ENCODE measurements at regions not wholly inside any gene's neighbourhood (a gene's known extent, or its start where the extent isn't known, plus 50 kb on each side); places are given as distances from the start of the nearest gene placed in this dataset.
"Not testable (repeated sequence)": the region's sequence is repeated elsewhere in the genome, so short reads cannot be mapped to it uniquely, and the experiment has no call there.

DNA sequence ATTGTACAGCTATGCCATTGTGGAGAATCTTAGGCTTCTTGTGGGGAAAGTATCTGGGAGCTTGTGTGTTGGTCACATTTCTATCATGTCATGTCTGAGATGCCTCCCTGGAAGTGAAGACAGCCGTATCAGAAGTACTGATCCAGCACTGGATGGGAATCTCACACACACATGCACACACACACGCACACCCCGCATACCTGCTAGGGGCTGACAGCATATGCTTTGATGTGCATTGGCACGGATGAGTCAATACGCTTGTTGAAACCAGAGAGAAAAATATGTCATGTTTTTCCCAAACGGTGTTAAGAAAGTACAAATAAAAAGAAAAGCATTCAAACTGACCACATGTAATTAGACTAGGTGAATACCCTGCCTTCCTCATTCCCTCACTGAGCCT, 260.8 kb downstream of the KTN1 start:
- H3K4me3 ChIP-seq (ENCODE audit: low read length): no peak overlapping the region
- TF ChIP-seq ZNF274 (IDR thresholded peaks at IDR 0.05; ENCODE audit: low read depth, low read length): no peak

DNA sequence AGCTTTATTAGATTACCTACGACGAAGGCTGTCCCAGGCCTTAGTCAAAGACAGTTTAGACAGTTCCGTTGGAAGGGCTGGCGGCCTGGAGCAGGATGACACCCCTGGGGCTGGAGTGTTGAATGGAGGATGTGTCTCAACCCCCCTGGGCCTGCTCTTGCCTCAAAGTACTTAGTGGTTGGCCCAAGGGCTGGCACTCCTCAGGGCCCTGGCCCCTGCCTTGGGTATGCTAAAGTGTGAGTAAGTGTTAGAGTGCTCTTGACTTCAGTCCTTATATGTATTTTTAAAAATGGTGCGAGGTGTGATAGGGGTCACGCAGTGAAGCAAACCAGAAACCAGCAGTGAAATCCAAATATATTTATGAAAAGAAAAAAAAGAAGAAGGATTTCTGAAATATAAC, 261.6 kb downstream of the KTN1 start:
- no peak for TF ChIP-seq ZNF274 (IDR thresholded peaks at IDR 0.05; ENCODE audit: low read depth, low read length)
- no peak overlapping the region for H3K4me3 ChIP-seq (ENCODE audit: low read length)

DNA sequence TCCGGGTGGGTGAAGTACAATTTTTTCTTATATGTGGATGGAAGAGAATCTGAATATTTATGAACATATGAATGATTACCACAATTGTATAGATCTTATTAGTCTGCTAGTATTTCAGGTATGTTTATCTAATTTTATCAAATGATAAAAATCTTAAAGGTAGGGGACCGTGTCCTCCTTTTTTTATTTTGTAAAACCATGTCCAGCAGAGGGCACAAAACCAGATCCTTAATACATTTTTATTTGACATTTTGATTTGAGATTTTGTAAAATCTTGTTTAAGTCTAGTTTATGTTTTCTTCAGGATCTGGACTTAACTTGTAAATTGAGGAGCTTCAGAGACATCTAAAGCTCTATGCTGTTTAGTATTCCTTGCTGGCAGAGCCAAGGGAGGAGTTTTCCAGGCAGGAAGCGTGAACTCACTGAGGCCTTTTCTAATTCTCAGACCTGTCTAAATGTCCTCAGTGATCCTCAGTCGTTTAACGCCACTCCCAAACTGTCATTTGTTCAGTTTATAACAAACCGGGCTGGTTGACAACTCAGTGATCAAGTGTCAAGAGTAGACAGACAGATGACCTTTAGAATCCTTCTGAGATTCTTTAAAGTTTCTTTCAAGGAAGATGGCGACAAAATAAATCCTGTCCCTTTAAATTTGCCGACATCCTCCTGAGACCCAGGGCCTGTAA, 263.9 kb downstream of the KTN1 start:
- no peak for TF ChIP-seq ZNF274 (IDR thresholded peaks at IDR 0.05; ENCODE audit: low read depth, low read length)
- no peak overlapping the region for H3K4me3 ChIP-seq (ENCODE audit: low read length)

DNA sequence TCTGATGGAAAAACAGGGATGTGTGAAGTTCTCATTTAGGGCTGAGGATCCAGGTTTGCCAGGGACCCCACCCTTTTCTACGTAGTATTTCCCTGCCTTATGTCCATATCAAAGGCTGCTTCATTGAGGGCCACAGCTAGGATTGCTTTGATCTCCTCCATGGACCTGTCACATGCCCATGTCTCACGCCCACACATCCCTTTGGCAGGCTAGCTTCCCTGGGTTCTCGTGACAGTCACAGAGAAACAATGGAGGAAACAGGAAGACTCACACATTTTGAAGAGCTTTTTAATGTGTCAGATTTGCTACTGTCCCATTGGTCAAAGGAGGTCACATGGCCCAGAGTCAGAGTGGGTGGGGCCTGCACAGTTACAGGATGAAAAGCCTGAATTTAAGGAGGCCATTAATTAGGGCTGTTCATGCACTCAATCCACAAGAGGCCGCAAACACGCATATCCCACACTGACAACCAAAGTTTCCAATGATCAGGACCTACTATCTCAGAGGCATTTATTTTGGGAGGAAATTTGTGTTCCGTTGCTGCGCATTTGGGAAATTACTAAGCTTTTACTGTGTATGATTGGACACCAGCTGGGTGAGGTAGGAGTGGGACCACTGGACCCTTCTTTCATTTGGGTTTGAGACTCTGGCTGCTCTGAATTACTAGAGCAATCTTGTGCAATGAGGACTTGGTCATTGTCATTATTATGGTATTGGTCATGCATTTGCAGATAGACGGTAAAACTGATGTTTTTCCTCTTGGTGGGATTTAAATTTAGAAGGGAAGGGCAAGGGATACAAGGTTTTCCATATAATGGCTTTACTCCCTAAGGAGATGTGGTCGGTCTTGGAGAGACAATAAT, 266.2 kb downstream of the KTN1 start:
- TF ChIP-seq ZNF274 (IDR thresholded peaks at IDR 0.05; ENCODE audit: low read depth, low read length): no peak
- no peak overlapping the region for H3K4me3 ChIP-seq (ENCODE audit: low read length)

DNA sequence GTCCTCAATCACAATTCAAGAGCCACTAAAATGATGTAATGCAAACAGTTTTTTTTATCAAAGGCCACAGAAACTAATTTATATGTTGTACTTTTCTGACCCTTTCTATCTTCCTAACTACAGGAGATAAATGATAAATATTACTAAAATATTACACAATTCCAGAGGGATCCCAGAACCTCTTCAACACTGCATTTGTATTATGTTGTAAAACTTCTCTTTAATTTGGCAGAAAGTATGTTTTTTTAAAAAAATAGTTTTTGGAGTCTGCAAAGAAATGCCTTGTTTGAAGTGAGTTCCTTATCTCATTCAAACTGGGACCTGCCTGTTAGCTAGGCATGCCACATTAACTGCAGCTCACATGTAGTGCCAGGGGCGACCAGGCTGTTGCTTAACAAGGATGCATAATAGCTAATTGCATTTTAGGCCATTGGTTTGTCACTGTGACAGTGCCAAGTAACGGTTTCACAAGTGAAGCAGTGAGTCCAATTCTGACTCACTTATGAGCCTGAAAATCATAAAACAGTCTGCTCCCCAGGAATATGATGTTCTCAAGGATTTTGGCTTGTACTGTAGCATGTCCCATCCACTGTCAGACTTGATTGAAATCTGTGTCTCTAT, 266.9 kb downstream of the KTN1 start:
- no peak for TF ChIP-seq ZNF274 (IDR thresholded peaks at IDR 0.05; ENCODE audit: low read depth, low read length)
- H3K4me3 ChIP-seq (ENCODE audit: low read length): no peak overlapping the region

DNA sequence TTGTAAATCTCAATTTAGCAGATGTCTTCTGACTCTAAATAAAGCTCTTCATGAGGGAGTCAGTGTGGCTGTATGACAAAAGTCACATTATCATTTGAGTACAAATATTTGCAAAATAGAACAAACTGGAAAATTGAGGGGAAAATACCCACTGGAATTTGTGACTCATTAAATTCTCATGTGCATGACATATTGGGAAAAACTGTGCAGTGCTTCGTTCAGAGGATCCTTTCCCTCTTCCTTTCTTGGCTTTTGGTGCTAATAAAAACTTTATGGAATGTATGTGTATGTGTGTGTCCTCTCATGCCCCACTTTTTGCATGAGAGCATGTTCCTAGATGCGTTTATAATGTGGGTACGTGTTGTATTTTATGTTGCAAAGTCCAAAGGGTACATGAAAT, 267.8 kb downstream of the KTN1 start:
- H3K4me3 ChIP-seq (ENCODE audit: low read length): no peak overlapping the region
- no peak for TF ChIP-seq ZNF274 (IDR thresholded peaks at IDR 0.05; ENCODE audit: low read depth, low read length)

DNA sequence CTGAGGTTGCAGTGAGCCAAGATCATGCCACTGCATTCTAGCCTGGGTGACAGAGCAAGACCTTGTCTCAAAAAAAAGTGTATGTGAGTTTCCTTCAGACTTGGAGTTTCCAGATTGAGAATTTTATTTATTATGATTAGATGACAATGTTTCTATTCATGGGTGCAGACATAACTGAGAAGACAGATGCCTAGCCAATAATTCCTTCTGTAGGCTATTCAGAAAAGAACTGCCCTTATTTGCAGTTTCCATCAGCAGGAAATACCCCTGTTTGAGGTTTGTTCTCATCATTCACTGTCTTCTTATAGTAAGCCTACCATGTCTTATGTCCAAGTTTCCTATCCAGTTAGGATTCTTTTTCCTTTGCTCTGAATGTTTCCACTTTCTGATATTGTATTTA, 269.0 kb downstream of the KTN1 start:
- no peak for TF ChIP-seq ZNF274 (IDR thresholded peaks at IDR 0.05; ENCODE audit: low read depth, low read length)
- H3K4me3 ChIP-seq (ENCODE audit: low read length): no peak overlapping the region

DNA sequence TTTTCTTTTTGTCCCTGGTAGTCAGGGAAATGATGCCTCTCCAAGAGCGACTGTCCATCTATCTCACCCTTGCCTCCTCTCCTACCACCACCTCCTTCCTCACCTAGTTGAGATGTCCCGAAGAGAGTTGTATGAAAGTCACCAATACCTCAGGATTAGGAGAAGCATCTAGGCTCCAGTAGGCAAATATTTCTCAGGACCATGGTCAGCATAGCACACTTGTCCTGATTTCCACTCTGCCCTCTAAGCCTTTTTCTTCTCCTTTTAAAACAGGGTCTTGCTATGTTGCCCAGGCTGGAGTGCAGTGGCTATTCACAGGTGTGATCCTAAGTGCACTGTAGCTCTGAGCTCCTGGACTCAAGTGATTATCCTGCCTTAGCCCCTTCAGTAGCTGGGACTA, 268.4 kb upstream of the PELI2 start:
- no peak overlapping the region for H3K4me3 ChIP-seq (ENCODE audit: low read length)
- no peak for TF ChIP-seq ZNF274 (IDR thresholded peaks at IDR 0.05; ENCODE audit: low read depth, low read length)

DNA sequence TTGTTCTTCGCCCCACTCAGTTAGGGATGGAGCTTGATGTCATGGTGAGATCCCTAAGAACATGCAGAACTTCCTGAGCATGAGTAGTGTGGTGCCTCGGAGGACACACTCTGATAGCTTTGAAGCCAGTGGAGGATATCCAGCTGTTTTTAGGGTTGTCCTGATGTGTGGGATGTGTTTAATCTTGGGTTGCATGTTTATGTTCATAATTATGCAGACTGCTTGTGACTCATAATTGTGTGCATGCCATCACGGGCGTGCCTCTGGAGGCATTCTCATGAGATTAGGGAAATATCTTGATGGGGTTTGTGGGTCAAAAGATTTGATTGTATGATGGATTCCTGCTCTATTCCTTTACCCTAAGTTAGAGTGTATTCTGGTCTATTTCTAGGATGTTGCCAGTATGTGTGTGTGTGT, 267.4 kb upstream of the PELI2 start:
- TF ChIP-seq ZNF274 (IDR thresholded peaks at IDR 0.05; ENCODE audit: low read depth, low read length): no peak
- H3K4me3 ChIP-seq (ENCODE audit: low read length): no peak overlapping the region

DNA sequence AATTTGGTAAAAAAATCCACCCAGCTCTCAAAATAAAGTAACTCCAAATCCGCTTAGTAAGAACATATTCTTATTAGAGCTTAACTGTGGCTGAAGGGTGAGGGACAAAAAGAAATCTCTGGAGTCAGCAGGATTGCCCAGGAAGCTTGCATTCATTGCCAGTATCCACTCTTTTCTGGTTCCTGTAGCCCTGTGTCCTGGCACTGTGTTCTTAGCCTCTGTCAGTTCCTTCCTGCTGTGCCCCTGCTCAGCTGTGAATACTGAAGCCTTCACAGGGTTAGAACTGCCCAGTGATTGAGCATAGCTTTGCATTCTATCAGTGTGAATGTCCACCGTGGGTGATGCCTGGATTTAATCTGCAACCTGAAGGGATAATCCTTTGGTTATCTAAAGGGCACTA, 266.9 kb upstream of the PELI2 start:
- no peak for TF ChIP-seq ZNF274 (IDR thresholded peaks at IDR 0.05; ENCODE audit: low read depth, low read length)
- H3K4me3 ChIP-seq (ENCODE audit: low read length): no peak overlapping the region

DNA sequence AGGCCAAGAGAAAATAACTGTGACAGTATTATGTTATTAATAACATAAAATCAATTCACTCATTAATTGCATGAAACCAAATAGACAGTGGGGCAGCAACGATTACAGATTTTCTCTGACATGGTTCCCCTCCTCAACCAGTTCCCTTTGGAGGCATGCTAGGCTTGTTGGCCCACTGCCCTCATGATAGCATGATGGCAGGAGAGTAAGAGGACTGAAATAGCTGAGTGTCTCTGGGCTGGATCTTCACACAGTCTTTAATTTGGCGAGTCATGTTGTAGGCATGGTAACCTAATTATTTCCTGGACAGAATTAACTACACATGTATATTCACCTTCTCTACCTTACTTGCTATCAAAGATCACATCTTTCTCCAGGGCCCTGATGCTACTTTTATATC, 266.2 kb upstream of the PELI2 start:
- no peak for TF ChIP-seq ZNF274 (IDR thresholded peaks at IDR 0.05; ENCODE audit: low read depth, low read length)
- no peak overlapping the region for H3K4me3 ChIP-seq (ENCODE audit: low read length)

DNA sequence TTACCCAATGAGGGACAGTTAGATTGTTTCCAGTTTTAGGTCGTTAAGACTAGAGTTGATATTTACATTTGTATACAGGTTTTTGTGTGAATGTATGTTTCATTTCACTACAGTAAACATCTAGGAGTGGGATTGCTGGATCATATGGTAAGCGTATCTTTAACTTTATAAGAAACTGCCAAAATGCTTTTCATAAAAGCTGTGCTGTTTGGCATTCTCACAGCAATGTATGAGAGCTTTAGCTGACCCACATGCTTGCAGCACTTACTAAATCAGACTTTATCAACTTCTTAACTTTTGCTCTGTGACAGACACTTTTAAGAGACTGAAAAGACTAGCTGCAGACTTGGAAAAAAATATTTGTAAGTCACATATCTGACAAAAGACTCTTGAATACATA, 262.5 kb upstream of the PELI2 start:
- no peak for TF ChIP-seq ZNF274 (IDR thresholded peaks at IDR 0.05; ENCODE audit: low read depth, low read length)
- no peak overlapping the region for H3K4me3 ChIP-seq (ENCODE audit: low read length)

DNA sequence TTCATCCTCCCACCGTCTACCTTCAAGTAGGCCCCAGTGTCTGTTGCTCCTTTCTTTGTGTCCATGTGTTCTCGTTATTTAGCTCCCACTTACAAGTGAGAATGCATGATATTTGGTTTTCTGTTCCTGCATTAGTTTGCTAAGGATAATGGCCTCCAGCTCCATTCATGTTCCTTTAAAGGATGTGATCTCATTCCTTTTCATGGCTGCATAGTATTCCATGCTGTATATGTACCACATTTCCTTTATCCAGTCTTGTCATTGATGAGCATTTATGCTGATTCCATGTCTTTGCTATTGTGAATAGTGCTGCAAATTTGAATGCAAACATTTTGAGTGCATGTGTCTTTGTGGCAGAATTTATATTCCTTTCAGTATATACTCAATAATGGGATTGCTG, 259.6 kb upstream of the PELI2 start:
- no peak for TF ChIP-seq ZNF274 (IDR thresholded peaks at IDR 0.05; ENCODE audit: low read depth, low read length)

DNA sequence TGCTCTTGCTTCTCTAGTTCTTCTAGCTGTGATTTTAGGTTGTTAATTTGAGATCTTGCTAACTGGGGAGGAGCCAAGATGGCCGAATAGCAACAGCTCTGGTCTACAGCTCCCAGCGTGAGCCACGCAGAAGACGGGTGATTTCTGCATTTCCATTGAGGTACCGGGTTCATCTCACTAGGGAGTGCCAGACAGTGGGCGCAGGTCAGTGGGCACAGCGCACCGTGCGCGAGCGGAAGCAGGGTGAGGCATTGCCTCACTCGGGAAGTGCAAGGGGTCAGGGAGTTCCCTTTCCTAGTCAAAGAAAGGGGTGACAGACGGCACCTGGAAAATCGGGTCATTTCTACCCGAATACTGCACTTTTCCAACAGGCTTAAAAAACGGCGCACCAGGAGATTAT, 256.6 kb upstream of the PELI2 start:
- not testable (repeated sequence) for H3K4me3 ChIP-seq (ENCODE audit: low read length)

More for the DNA sequence above, 259.6 kb upstream of the PELI2 start:
- H3K4me3 ChIP-seq (ENCODE audit: low read length): no peak overlapping the region
